HUES6 (cell line): ENCODE measurements at regions not wholly inside any gene's neighbourhood (a gene's known extent, or its start where the extent isn't known, plus 50 kb on each side); places are given as distances from the start of the nearest gene placed in this dataset.

Source experiments
- H3K27ac ChIP-seq: 2 replicates; pipeline ENCODE4 v1.7.0; 2013; ENCODE audit warnings: low read depth, mild to moderate bottlenecking, low read length, inconsistent platforms
- H3K27me3 ChIP-seq: 2 replicates; pipeline ENCODE4 v1.6.1; 2013; ENCODE audit warnings: low read length; ENCODE audit not compliant: control insufficient read depth, insufficient read depth
- H3K36me3 ChIP-seq: 2 replicates; pipeline ENCODE4 v1.6.1; 2013; ENCODE audit warnings: low read length; ENCODE audit not compliant: control insufficient read depth, insufficient read depth
- H3K4me1 ChIP-seq: 2 replicates; pipeline ENCODE4 v1.6.1; 2013; ENCODE audit warnings: low read length; ENCODE audit not compliant: control insufficient read depth, insufficient read depth
- H3K4me3 ChIP-seq: 2 replicates; pipeline ENCODE4 v1.5.1; 2013; ENCODE audit warnings: low read depth, low read length
- H3K9ac ChIP-seq: one replicate; pipeline ENCODE4 v1.6.1; 2013; ENCODE audit warnings: mild to moderate bottlenecking, low read length
- H3K9me3 ChIP-seq: 2 replicates; pipeline ENCODE4 v1.6.1; 2013; ENCODE audit warnings: low read depth, low read length; ENCODE audit not compliant: control insufficient read depth, insufficient read depth

DNA sequence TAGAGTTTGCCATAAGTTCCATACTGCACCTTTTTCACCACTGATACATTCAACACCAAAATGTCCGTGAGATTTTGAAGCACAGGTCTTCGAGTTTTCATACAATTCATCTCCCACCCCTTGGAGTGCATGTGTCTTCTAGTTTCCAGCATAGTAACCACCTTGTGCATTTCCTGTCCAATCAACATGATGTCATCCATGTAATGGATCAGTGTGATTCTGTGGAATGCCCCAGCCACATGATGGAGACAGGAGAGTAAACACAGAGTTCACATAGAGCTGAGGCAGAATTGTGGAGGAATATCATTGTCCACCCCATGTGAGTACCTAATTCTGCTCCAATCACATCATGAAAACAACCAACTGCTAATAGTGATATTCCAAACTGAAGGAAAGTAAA is 441.5 kb upstream of the CDH6 start:
- Histone ChIP-seq H3K27me3 (no peaks in the 10 kb centered on the region), H3K9me3 (no peaks in the 10 kb centered on the region), H3K4me1 (no peaks in the 10 kb centered on the region), H3K27ac (no peak overlapping the region), H3K36me3 (no peaks in the 10 kb centered on the region), H3K4me3 (no peak overlapping the region), H3K9ac (no peak overlapping the region)

DNA sequence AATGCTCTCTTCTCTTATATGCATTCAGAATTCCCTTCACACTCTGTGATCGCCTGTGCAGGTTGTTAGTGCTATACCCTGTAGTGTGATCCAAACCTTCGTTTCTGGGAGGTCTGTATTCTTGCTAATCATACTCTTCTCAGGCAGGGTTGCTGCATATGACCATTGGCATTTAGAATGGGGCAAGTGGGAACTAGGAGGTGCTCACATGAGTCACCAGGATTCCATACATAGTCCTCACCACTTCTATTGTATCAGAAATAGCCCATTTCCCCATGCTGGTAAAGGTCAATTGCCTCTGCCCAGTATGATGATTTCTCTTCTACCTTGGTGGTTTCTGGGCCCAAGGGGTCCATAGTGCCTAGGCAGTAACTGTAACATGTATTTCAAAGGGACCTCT is 443.5 kb upstream of the CDH6 start:
- Histone ChIP-seq H3K27me3 (no peaks in the 10 kb centered on the region), H3K4me1 (no peaks in the 10 kb centered on the region), H3K9me3 (no peaks in the 10 kb centered on the region), H3K9ac (no peak overlapping the region), H3K36me3 (no peaks in the 10 kb centered on the region), H3K4me3 (no peak overlapping the region), H3K27ac (no peak overlapping the region)

GRCh38 chr5:30747412-30747811 is 446.1 kb upstream of the CDH6 start:
- H3K27ac ChIP-seq = no peak overlapping the region
- no peak overlapping the region for H3K9ac ChIP-seq
- no peaks in the 10 kb centered on the region for H3K27me3 ChIP-seq
- H3K4me1 ChIP-seq = no peaks in the 10 kb centered on the region
- H3K9me3 ChIP-seq = no peaks in the 10 kb centered on the region
- no peak overlapping the region for H3K4me3 ChIP-seq
- H3K36me3 ChIP-seq = no peaks in the 10 kb centered on the region

GRCh38 chr5:30736669-30737068 is 456.8 kb upstream of the CDH6 start:
- H3K9me3 ChIP-seq = 0 out of 2 replicates have a peak, but pooled peaks cover 2% of the 10 kb centered on the region
- no peaks in the 10 kb centered on the region for H3K36me3 ChIP-seq
- H3K27ac ChIP-seq = no peak overlapping the region
- no peaks in the 10 kb centered on the region for H3K27me3 ChIP-seq
- H3K4me1 ChIP-seq = no peaks in the 10 kb centered on the region
- no peak overlapping the region for H3K4me3 ChIP-seq
- no peak overlapping the region for H3K9ac ChIP-seq

- H3K27me3 ChIP-seq = no peaks in the 10 kb centered on the region
- H3K9me3 ChIP-seq = 0 out of 2 replicates have a peak, but pooled peaks cover 2% of the 10 kb centered on the region
- H3K36me3 ChIP-seq = no peaks in the 10 kb centered on the region
- H3K4me1 ChIP-seq = no peaks in the 10 kb centered on the region
- H3K27ac ChIP-seq = no peak overlapping the region
- H3K9ac ChIP-seq = no peak overlapping the region
- H3K4me3 ChIP-seq = no peak overlapping the region
Measured at GRCh38 chr5:30734118-30734517, 459.4 kb upstream of the CDH6 start.

GRCh38 chr5:30725073-30725472 is 468.4 kb upstream of the CDH6 start:
- Histone ChIP-seq H3K36me3 (no peaks in the 10 kb centered on the region), H3K9me3 (no peaks in the 10 kb centered on the region), H3K4me1 (no peaks in the 10 kb centered on the region), H3K27ac (no peak overlapping the region), H3K4me3 (no peak overlapping the region), H3K9ac (no peak overlapping the region), H3K27me3 (no peaks in the 10 kb centered on the region)

DNA sequence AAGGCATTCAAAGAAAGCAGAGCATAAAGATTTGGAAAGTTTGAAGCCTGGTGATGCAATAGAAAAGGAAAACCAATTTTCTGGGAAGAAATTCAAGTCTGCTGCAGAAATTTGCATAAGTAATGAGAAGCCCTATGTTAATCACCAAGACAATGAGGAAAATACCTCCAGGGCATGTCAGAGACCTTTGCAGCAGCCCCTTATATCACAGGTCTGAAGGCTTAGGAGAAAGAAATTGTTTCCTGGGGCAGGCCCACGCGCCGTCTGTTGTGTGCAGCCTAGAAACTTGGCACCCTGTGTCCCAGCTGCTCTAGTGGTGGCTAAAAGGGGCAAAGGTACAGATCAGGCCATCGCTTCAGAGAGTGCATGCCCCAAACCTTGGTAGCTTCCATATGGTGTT is 495.3 kb upstream of the CDH6 start:
- no peaks in the 10 kb centered on the region for H3K4me1 ChIP-seq
- H3K27me3 ChIP-seq = no peaks in the 10 kb centered on the region
- H3K9me3 ChIP-seq = peaks cover 24% of the 10 kb centered on the region
- H3K9ac ChIP-seq = no peak overlapping the region
- no peak overlapping the region for H3K4me3 ChIP-seq
- H3K36me3 ChIP-seq = no peaks in the 10 kb centered on the region
- H3K27ac ChIP-seq = no peak overlapping the region

DNA sequence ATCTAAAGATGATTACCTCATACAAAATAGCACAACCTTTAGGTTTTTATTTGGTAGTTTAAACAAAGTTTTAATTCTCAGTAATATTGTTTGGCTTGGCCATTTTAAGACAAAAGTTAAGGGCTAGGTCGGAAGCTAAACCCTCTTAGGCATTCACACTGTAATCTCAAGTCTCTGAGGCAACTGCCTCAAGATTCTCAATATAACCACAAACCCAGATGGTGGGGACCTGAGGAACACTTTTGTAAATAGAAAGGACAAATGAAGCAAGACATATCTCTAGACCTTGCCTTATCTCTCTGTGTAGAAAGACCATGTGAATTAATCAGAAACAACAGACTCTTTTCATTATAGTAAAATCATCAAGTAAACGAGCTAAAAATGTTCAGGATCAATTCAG is 500.2 kb upstream of the CDH6 start:
- Histone ChIP-seq H3K4me3 (no peak overlapping the region), H3K27me3 (no peaks in the 10 kb centered on the region), H3K9me3 (no peaks in the 10 kb centered on the region), H3K9ac (no peak overlapping the region), H3K27ac (no peak overlapping the region), H3K36me3 (no peaks in the 10 kb centered on the region), H3K4me1 (no peaks in the 10 kb centered on the region)

GRCh38 chr5:30690931-30691330 is 502.6 kb upstream of the CDH6 start:
- H3K27me3 ChIP-seq = no peaks in the 10 kb centered on the region
- no peaks in the 10 kb centered on the region for H3K4me1 ChIP-seq
- H3K9me3 ChIP-seq = no peaks in the 10 kb centered on the region
- H3K27ac ChIP-seq = no peak overlapping the region
- H3K9ac ChIP-seq = no peak overlapping the region
- no peak overlapping the region for H3K4me3 ChIP-seq
- no peaks in the 10 kb centered on the region for H3K36me3 ChIP-seq

GRCh38 chr5:30687461-30687860 is 506.0 kb upstream of the CDH6 start:
- Histone ChIP-seq H3K9ac (no peak overlapping the region), H3K27ac (no peak overlapping the region), H3K36me3 (no peaks in the 10 kb centered on the region), H3K27me3 (no peaks in the 10 kb centered on the region), H3K4me3 (no peak overlapping the region), H3K9me3 (no peaks in the 10 kb centered on the region), H3K4me1 (no peaks in the 10 kb centered on the region)

- no peaks in the 10 kb centered on the region for H3K27me3 ChIP-seq
- H3K9ac ChIP-seq = no peak overlapping the region
- peaks cover 9% of the 10 kb centered on the region; the same call in 1 of the 2 replicates for H3K9me3 ChIP-seq
- no peak overlapping the region for H3K27ac ChIP-seq
- H3K4me1 ChIP-seq = no peaks in the 10 kb centered on the region
- no peak overlapping the region for H3K4me3 ChIP-seq
- no peaks in the 10 kb centered on the region for H3K36me3 ChIP-seq
Measured at GRCh38 chr5:30686530-30686929, 507.0 kb upstream of the CDH6 start.

DNA sequence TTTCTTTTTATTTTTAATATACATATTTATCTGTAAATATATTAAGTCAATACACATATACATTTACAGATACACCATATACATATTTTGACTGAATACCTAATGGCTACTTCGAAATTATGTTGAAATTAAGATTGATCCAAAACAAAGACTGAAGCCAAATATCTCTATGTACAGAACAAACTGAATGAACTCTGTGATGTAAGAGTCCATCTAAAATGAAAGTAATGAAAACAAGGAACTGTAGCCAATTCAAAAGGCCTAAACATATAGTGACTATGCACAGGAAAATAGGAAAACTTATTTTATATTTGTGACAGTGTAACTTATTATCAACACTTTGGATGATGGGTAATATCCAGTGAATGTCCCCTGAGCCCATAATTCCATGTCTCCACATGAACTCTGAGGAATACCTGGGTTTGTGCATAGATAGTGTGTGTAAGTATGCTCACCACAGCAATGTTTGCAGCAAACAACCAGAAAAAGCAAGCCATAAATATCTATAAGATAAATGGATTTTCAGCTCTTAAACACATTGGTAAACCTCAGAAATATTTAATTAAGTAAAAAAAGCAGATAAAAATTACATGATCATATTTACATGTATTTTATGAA is 517.2 kb upstream of the CDH6 start:
- Histone ChIP-seq H3K9ac (no peak overlapping the region), H3K9me3 (peaks cover 27% of the 10 kb centered on the region), H3K36me3 (no peaks in the 10 kb centered on the region), H3K4me1 (no peaks in the 10 kb centered on the region), H3K4me3 (no peak overlapping the region), H3K27me3 (no peaks in the 10 kb centered on the region), H3K27ac (no peak overlapping the region)
